ENCODE measurements at regions not wholly inside any gene's neighbourhood (a gene's known extent, or its start where the extent isn't known, plus 50 kb on each side); places are given as distances from the start of the nearest gene placed in this dataset.

DNA sequence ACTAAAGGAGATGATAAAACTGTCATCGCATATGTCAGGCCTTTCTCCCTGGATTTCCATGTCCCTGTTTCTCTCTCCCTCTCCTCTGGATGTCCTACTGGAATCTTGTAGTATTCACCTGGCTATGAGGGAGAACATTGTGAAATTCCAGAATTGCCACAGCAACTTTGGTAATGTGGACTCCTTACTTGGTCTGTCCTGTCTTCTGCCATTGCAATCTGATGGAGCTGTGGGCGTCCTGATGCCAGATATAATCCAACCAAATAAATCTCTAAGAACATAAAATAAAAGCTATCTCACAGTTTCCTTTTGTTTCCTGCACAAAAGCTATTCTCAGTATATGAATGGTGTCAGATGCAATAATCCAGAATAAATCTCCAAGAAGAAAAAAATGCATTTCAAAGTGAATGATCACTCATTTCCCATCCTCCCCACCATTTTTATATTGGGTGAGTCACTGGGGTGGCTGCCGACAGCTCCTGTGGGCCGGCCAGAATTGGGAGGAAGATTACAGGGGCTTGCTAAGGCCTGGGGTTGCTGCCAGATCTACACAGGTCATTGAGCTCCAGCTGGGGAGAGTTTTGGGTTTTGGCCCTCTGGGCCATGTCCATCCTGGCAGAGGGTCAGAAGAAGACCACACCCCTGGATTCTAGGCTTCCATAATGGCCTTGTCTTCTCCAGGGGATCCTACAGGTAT, 160.7 kb upstream of the PITX1 start:
- 70% methylated on average over 4 of the region's 4 CpGs for WGBS (ENCODE audit: missing lambda C conversion rate)
- Histone ChIP-seq H3K4me1 (peaks cover 13% of the 10 kb centered on the region; the same call in 2 of the 3 replicates), H3K27ac (peak overlapping the region in 1 of 2 experiments; percentile 36; a peak in 1 of 6 replicates), H3K4me2 (no peak overlapping the region), H3K4me3 (no peak overlapping the region), H3K9me3 (no peaks in the 10 kb centered on the region)
- ChIA-PET CTCF (interaction anchor here (1.3 to 6.4 kb wide), 5 partner anchors 51 to 290 kb away, joined by 3 to 99 read pairs (median 16); no protein-coding TSS in a partner anchor), POLR2A (no interaction called here)
- TF ChIP-seq JUNB (IDR thresholded peaks at IDR 0.05) (no peak), EHF (CRISPR knock-in tag; IDR thresholded peaks at IDR 0.05) (no peak), TP53 (CRISPR knock-in tag; IDR thresholded peaks at IDR 0.05) (no peak), ZC3H11A (IDR thresholded peaks at IDR 0.05) (no peak), RCOR1 (IDR thresholded peaks at IDR 0.05; ENCODE audit: low read depth, low read length) (no peak), GATA3 (IDR thresholded peaks at IDR 0.05; ENCODE audit: borderline replicate concordance) (no peak), HOXA7 (CRISPR knock-in tag; IDR thresholded peaks at IDR 0.05) (no peak), CEBPB (IDR thresholded peaks at IDR 0.05) (no peak), ZFP36 (IDR thresholded peaks at IDR 0.05; ENCODE audit: borderline replicate concordance, partially characterized antibody) (no peak)
- TF ChIP-seq, protein P1, sequence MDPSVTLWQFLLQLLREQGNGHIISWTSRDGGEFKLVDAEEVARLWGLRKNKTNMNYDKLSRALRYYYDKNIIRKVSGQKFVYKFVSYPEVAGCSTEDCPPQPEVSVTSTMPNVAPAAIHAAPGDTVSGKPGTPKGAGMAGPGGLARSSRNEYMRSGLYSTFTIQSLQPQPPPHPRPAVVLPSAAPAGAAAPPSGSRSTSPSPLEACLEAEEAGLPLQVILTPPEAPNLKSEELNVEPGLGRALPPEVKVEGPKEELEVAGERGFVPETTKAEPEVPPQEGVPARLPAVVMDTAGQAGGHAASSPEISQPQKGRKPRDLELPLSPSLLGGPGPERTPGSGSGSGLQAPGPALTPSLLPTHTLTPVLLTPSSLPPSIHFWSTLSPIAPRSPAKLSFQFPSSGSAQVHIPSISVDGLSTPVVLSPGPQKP (IDR thresholded peaks at IDR 0.05; ENCODE audit: low read depth, low read length) = no peak
- DNase-seq (ENCODE audit: low read depth in 1 of 2, low spot score in 1 of 2) = no peak
- no peak for ATAC-seq
- FAIRE-seq = no peak

DNA sequence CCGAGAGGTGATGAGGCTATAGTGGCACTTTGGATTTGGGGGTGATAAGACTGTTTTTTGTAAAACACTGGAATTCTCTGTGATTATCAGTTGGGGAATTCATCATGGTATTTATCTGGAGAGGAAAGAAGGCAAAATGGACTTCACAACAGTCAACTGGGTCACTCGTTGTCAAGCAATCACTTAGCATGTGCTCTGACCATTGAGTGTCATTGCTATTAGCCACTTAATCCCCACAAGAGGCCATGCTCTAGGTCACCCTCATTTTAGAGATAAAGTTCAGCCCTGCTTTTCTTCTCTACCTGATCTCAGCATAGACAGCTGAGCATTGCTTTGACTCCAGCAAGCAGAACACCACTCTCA, 160.1 kb upstream of the PITX1 start:
- no peak for DNase-seq (ENCODE audit: low read depth in 1 of 2, low spot score in 1 of 2)
- TF ChIP-seq JUNB (IDR thresholded peaks at IDR 0.05) (no peak), CBX2 (IDR thresholded peaks at IDR 0.05; ENCODE audit: borderline replicate concordance, low read depth) (no peak), SMC3 (IDR thresholded peaks at IDR 0.05) (no peak), RNF2 (IDR thresholded peaks at IDR 0.05; ENCODE audit: borderline replicate concordance, low read depth) (no peak), CBX8 (IDR thresholded peaks at IDR 0.05) (no peak), MAZ (IDR thresholded peaks at IDR 0.05; ENCODE audit: borderline replicate concordance, low read depth, low read length) (no peak), HEYL (CRISPR knock-in tag; IDR thresholded peaks at IDR 0.05) (no peak), CEBPB (IDR thresholded peaks at IDR 0.05) (no peak), HOXB5 (CRISPR knock-in tag; IDR thresholded peaks at IDR 0.05) (no peak), KDM1A (IDR thresholded peaks at IDR 0.05; ENCODE audit: low read depth) (no peak), RCOR1 (IDR thresholded peaks at IDR 0.05; ENCODE audit: low read depth, low read length) (no peak), ZFP36 (IDR thresholded peaks at IDR 0.05; ENCODE audit: borderline replicate concordance, partially characterized antibody) (no peak), CHD4 (IDR thresholded peaks at IDR 0.05; ENCODE audit: borderline replicate concordance) (no peak), HOXB13 (CRISPR knock-in tag; IDR thresholded peaks at IDR 0.05; ENCODE audit: low read depth) (no peak), POLR2A (IDR thresholded peaks at IDR 0.05; ENCODE audit: low read length) (no peak), KDM5A (IDR thresholded peaks at IDR 0.05) (no peak)
- TF ChIP-seq, protein P2, sequence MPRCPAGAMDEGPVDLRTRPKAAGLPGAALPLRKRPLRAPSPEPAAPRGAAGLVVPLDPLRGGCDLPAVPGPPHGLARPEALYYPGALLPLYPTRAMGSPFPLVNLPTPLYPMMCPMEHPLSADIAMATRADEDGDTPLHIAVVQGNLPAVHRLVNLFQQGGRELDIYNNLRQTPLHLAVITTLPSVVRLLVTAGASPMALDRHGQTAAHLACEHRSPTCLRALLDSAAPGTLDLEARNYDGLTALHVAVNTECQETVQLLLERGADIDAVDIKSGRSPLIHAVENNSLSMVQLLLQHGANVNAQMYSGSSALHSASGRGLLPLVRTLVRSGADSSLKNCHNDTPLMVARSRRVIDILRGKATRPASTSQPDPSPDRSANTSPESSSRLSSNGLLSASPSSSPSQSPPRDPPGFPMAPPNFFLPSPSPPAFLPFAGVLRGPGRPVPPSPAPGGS (IDR thresholded peaks at IDR 0.05) = no peak
- TF ChIP-seq, protein P3, sequence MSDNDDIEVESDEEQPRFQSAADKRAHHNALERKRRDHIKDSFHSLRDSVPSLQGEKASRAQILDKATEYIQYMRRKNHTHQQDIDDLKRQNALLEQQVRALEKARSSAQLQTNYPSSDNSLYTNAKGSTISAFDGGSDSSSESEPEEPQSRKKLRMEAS (IDR thresholded peaks at IDR 0.05) = no peak
- TF ChIP-seq, protein P4, sequence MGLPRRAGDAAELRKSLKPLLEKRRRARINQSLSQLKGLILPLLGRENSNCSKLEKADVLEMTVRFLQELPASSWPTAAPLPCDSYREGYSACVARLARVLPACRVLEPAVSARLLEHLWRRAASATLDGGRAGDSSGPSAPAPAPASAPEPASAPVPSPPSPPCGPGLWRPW (IDR thresholded peaks at IDR 0.05) = no peak
- TF ChIP-seq, protein P5, sequence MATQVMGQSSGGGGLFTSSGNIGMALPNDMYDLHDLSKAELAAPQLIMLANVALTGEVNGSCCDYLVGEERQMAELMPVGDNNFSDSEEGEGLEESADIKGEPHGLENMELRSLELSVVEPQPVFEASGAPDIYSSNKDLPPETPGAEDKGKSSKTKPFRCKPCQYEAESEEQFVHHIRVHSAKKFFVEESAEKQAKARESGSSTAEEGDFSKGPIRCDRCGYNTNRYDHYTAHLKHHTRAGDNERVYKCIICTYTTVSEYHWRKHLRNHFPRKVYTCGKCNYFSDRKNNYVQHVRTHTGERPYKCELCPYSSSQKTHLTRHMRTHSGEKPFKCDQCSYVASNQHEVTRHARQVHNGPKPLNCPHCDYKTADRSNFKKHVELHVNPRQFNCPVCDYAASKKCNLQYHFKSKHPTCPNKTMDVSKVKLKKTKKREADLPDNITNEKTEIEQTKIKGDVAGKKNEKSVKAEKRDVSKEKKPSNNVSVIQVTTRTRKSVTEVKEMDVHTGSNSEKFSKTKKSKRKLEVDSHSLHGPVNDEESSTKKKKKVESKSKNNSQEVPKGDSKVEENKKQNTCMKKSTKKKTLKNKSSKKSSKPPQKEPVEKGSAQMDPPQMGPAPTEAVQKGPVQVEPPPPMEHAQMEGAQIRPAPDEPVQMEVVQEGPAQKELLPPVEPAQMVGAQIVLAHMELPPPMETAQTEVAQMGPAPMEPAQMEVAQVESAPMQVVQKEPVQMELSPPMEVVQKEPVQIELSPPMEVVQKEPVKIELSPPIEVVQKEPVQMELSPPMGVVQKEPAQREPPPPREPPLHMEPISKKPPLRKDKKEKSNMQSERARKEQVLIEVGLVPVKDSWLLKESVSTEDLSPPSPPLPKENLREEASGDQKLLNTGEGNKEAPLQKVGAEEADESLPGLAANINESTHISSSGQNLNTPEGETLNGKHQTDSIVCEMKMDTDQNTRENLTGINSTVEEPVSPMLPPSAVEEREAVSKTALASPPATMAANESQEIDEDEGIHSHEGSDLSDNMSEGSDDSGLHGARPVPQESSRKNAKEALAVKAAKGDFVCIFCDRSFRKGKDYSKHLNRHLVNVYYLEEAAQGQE (IDR thresholded peaks at IDR 0.05) = no peak
- ChIA-PET CTCF (interaction anchor here (0.9 to 6.4 kb wide), 10 partner anchors 8 to 290 kb away, joined by 3 to 99 read pairs (median 5); no protein-coding TSS in a partner anchor), POLR2A (no interaction called here)
- Histone ChIP-seq H3K4me1 (peaks cover 13% of the 10 kb centered on the region; the same call in 2 of the 3 replicates), H3K9me3 (no peaks in the 10 kb centered on the region), H3K4me2 (no peak overlapping the region), H3K4me3 (no peak overlapping the region), H3K27ac (peak overlapping the region in 1 of 2 experiments; percentile 43; a peak in 1 of 6 replicates)
- no peak for ATAC-seq
- WGBS (ENCODE audit: missing lambda C conversion rate) = 59% methylated on average over 2 of the region's 2 CpGs
- FAIRE-seq = no peak

All from A549 (cell line).